ENCODE measurements at regions not wholly inside any gene's neighbourhood (a gene's known extent, or its start where the extent isn't known, plus 50 kb on each side); places are given as distances from the start of the nearest gene placed in this dataset.

DNA sequence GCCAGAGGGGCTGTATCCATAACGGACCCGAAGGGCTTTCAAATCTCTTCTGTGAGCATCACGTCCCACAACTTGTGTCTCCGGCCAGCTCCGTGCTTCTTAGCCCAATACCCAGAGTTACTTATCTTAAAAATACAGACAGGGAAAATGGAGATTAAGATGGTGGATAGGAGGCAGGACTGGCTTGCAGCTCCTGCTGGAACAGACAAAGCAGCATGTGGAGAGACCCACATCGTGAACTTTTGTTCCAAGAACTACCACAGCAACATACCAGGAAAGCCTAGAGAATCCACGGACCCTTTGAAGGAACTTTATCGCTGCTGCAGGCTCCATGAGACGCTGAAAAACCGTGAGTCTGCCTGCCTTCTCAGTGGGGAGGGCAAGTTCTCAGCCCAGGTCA, 113.7 kb downstream of the RNASET2 start:
- no peaks in the 10 kb centered on the region for H3K36me3 ChIP-seq (ENCODE audit: control insufficient read depth in 1 of 2, insufficient read depth in 2 of 2, low read depth in 1 of 2, low read length in 2 of 2)
- no peak overlapping the region for H3K9ac ChIP-seq (ENCODE audit: low read length)
- H3K9me3 ChIP-seq (ENCODE audit: control insufficient read depth, low read length) = no peaks in the 10 kb centered on the region
- DNase-seq = no peak
- H3K14ac ChIP-seq (ENCODE audit: low read length in 2 of 2) = no peak overlapping the region
- no peak overlapping the region for H3K4ac ChIP-seq (ENCODE audit: low read depth in 1 of 2, low read length in 2 of 2)
- H3K18ac ChIP-seq (ENCODE audit: low read depth in 1 of 2, low read length in 2 of 2) = no peak overlapping the region
- H2BK12ac ChIP-seq (ENCODE audit: low read length in 2 of 2) = no peak overlapping the region
- no peak overlapping the region for H3K4me3 ChIP-seq (ENCODE audit: insufficient read depth in 1 of 2, low read depth in 1 of 2, low read length in 2 of 2)
- H3K4me2 ChIP-seq (ENCODE audit: low read length, poor library complexity, severe bottlenecking) = no peak overlapping the region
- H3K27ac ChIP-seq (ENCODE audit: low read length, poor library complexity, severe bottlenecking) = no peak overlapping the region
- no peak overlapping the region for H3K23ac ChIP-seq (ENCODE audit: low read length in 2 of 2)
- H2BK5ac ChIP-seq (ENCODE audit: low read depth, low read length, poor library complexity, severe bottlenecking) = no peak overlapping the region
- no peak overlapping the region for H2AFZ ChIP-seq (ENCODE audit: low read depth, low read length)
- H4K8ac ChIP-seq (ENCODE audit: low read length) = no peak overlapping the region
- H2BK15ac ChIP-seq (ENCODE audit: low read depth, poor library complexity, severe bottlenecking) = no peak overlapping the region
- WGBS = 88% methylated on average over 9 of the region's 10 CpGs
- peaks cover 0 to 5% of the 10 kb centered on the region in 2 experiments for H3K27me3 ChIP-seq (ENCODE audit: control insufficient read depth in 1 of 2, insufficient read depth in 1 of 2, low read length in 2 of 2)
- H3K4me1 ChIP-seq (ENCODE audit: control insufficient read depth, insufficient read depth, low read depth, low read length) = no peaks in the 10 kb centered on the region
- no peak overlapping the region for H2BK120ac ChIP-seq (ENCODE audit: low read depth, low read length)
- H3K79me1 ChIP-seq (replicated peaks; ENCODE audit: low read length, poor library complexity, severe bottlenecking) = no peaks in the 10 kb centered on the region
- H4K91ac ChIP-seq (ENCODE audit: low read length) = no peak overlapping the region
- H2AK5ac ChIP-seq (ENCODE audit: low read length, severe bottlenecking) = no peak overlapping the region

DNA sequence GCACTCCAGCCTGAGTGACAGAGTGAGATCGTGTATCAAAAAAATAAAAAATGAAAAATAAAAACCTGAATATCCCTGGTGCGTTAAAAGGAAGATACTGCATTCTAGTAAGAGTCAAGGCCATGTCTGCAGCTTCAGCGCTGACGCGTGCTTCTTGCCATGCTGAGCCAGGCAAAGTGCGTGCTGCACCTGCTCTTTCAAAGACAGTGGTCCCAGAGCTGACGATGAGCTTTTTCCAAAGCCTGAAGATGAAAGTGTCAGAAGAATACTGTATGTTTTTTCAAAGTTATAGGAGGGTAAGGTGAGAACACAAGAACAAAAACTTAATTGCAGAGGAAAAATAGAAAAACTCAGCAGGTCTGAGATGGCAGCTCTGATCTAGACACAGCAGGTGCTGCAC, 115.1 kb downstream of the RNASET2 start:
- WGBS = 86% methylated on average over 7 of the region's 7 CpGs
- Histone ChIP-seq H3K27me3 (ENCODE audit: control insufficient read depth in 1 of 2, insufficient read depth in 1 of 2, low read length in 2 of 2) (peaks cover 0 to 5% of the 10 kb centered on the region in 2 experiments), H2BK5ac (ENCODE audit: low read depth, low read length, poor library complexity, severe bottlenecking) (no peak overlapping the region), H2BK12ac (ENCODE audit: low read length in 2 of 2) (no peak overlapping the region), H2BK15ac (ENCODE audit: low read depth, poor library complexity, severe bottlenecking) (no peak overlapping the region), H3K18ac (ENCODE audit: low read depth in 1 of 2, low read length in 2 of 2) (no peak overlapping the region), H3K36me3 (ENCODE audit: control insufficient read depth in 1 of 2, insufficient read depth in 2 of 2, low read depth in 1 of 2, low read length in 2 of 2) (no peaks in the 10 kb centered on the region), H3K9me3 (ENCODE audit: control insufficient read depth, low read length) (no peaks in the 10 kb centered on the region), H3K4me3 (ENCODE audit: insufficient read depth in 1 of 2, low read depth in 1 of 2, low read length in 2 of 2) (no peak overlapping the region), H3K23ac (ENCODE audit: low read length in 2 of 2) (no peak overlapping the region), H2AFZ (ENCODE audit: low read depth, low read length) (no peak overlapping the region), H2AK5ac (ENCODE audit: low read length, severe bottlenecking) (no peak overlapping the region), H3K4me2 (ENCODE audit: low read length, poor library complexity, severe bottlenecking) (no peak overlapping the region), H3K27ac (ENCODE audit: low read length, poor library complexity, severe bottlenecking) (no peak overlapping the region), H3K9ac (ENCODE audit: low read length) (no peak overlapping the region), H4K8ac (ENCODE audit: low read length) (no peak overlapping the region), H3K14ac (ENCODE audit: low read length in 2 of 2) (no peak overlapping the region), H4K91ac (ENCODE audit: low read length) (no peak overlapping the region), H3K4me1 (ENCODE audit: control insufficient read depth, insufficient read depth, low read depth, low read length) (no peaks in the 10 kb centered on the region), H3K4ac (ENCODE audit: low read depth in 1 of 2, low read length in 2 of 2) (no peak overlapping the region), H2BK120ac (ENCODE audit: low read depth, low read length) (no peak overlapping the region), H3K79me1 (replicated peaks; ENCODE audit: low read length, poor library complexity, severe bottlenecking) (no peaks in the 10 kb centered on the region)
- no peak for DNase-seq

DNA sequence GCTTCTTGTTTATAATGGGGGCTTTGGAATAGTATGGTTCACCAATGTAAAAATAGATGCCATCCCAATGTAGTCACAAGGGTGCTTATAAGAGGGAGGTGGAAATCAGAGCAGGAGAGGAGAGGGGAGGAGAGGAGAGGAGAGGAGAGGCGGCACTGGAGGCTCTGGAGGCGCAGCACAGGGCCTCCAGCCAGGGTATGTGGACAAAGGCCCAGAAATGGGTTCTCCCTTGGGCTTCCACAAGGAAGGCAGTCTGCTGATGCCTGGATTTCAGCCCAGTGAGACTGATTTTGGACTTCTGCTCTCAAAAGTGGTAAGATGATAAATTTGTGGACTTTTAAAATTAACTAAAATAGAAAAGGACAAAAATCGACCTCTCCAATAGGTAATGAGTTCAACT, 116.8 kb downstream of the RNASET2 start:
- H3K9ac ChIP-seq (ENCODE audit: low read length) = no peak overlapping the region
- H2AFZ ChIP-seq (ENCODE audit: low read depth, low read length) = no peak overlapping the region
- no peak overlapping the region for H3K18ac ChIP-seq (ENCODE audit: low read depth in 1 of 2, low read length in 2 of 2)
- H3K79me1 ChIP-seq (replicated peaks; ENCODE audit: low read length, poor library complexity, severe bottlenecking) = no peaks in the 10 kb centered on the region
- H3K23ac ChIP-seq (ENCODE audit: low read length in 2 of 2) = no peak overlapping the region
- no peak overlapping the region for H3K4me3 ChIP-seq (ENCODE audit: insufficient read depth in 1 of 2, low read depth in 1 of 2, low read length in 2 of 2)
- H2BK15ac ChIP-seq (ENCODE audit: low read depth, poor library complexity, severe bottlenecking) = no peak overlapping the region
- no peak overlapping the region for H4K8ac ChIP-seq (ENCODE audit: low read length)
- no peaks in the 10 kb centered on the region for H3K36me3 ChIP-seq (ENCODE audit: control insufficient read depth in 1 of 2, insufficient read depth in 2 of 2, low read depth in 1 of 2, low read length in 2 of 2)
- H4K91ac ChIP-seq (ENCODE audit: low read length) = no peak overlapping the region
- H2AK5ac ChIP-seq (ENCODE audit: low read length, severe bottlenecking) = no peak overlapping the region
- H2BK12ac ChIP-seq (ENCODE audit: low read length in 2 of 2) = no peak overlapping the region
- H3K9me3 ChIP-seq (ENCODE audit: control insufficient read depth, low read length) = no peaks in the 10 kb centered on the region
- no peak overlapping the region for H3K14ac ChIP-seq (ENCODE audit: low read length in 2 of 2)
- no peak for DNase-seq
- H3K27me3 ChIP-seq (ENCODE audit: control insufficient read depth in 1 of 2, insufficient read depth in 1 of 2, low read length in 2 of 2) = peaks cover 0 to 5% of the 10 kb centered on the region in 2 experiments
- no peaks in the 10 kb centered on the region for H3K4me1 ChIP-seq (ENCODE audit: control insufficient read depth, insufficient read depth, low read depth, low read length)
- no peak overlapping the region for H2BK5ac ChIP-seq (ENCODE audit: low read depth, low read length, poor library complexity, severe bottlenecking)
- WGBS = no CpG with 5 or more reads among the region's 3 CpGs
- no peak overlapping the region for H3K4ac ChIP-seq (ENCODE audit: low read depth in 1 of 2, low read length in 2 of 2)
- H3K27ac ChIP-seq (ENCODE audit: low read length, poor library complexity, severe bottlenecking) = no peak overlapping the region
- H2BK120ac ChIP-seq (ENCODE audit: low read depth, low read length) = no peak overlapping the region
- H3K4me2 ChIP-seq (ENCODE audit: low read length, poor library complexity, severe bottlenecking) = no peak overlapping the region

DNA sequence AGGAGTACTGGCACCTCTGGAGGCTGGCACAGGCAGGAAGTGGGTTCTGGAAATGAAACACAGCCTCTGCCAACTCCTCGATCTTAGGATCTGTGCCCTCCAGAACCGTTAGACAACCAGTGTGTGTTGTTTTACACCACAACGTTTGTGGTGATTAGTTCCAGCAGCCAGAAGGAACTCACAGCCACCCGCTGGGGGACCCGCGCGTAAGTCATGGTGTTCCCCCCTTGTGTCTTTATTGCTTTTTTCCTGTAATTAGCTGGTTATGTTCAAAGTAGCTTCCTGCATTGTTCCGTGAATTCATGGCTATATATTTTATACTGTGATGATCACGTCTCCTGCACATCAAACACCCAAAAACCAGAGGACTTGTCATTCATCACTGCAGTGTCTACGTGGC, 117.4 kb downstream of the RNASET2 start:
- Histone ChIP-seq H3K9ac (ENCODE audit: low read length) (no peak overlapping the region), H3K4me1 (ENCODE audit: control insufficient read depth, insufficient read depth, low read depth, low read length) (no peaks in the 10 kb centered on the region), H3K79me1 (replicated peaks; ENCODE audit: low read length, poor library complexity, severe bottlenecking) (no peaks in the 10 kb centered on the region), H2BK12ac (ENCODE audit: low read length in 2 of 2) (no peak overlapping the region), H2AK5ac (ENCODE audit: low read length, severe bottlenecking) (no peak overlapping the region), H4K8ac (ENCODE audit: low read length) (no peak overlapping the region), H3K36me3 (ENCODE audit: control insufficient read depth in 1 of 2, insufficient read depth in 2 of 2, low read depth in 1 of 2, low read length in 2 of 2) (no peaks in the 10 kb centered on the region), H2BK120ac (ENCODE audit: low read depth, low read length) (no peak overlapping the region), H3K14ac (ENCODE audit: low read length in 2 of 2) (no peak overlapping the region), H3K4ac (ENCODE audit: low read depth in 1 of 2, low read length in 2 of 2) (no peak overlapping the region), H3K23ac (ENCODE audit: low read length in 2 of 2) (no peak overlapping the region), H3K27me3 (ENCODE audit: control insufficient read depth in 1 of 2, insufficient read depth in 1 of 2, low read length in 2 of 2) (peaks cover 0 to 5% of the 10 kb centered on the region in 2 experiments), H4K91ac (ENCODE audit: low read length) (no peak overlapping the region), H3K9me3 (ENCODE audit: control insufficient read depth, low read length) (no peaks in the 10 kb centered on the region), H3K4me2 (ENCODE audit: low read length, poor library complexity, severe bottlenecking) (no peak overlapping the region), H3K18ac (ENCODE audit: low read depth in 1 of 2, low read length in 2 of 2) (no peak overlapping the region), H3K27ac (ENCODE audit: low read length, poor library complexity, severe bottlenecking) (no peak overlapping the region), H3K4me3 (ENCODE audit: insufficient read depth in 1 of 2, low read depth in 1 of 2, low read length in 2 of 2) (peak overlapping the region in 1 of 2 experiments; percentile 33), H2BK5ac (ENCODE audit: low read depth, low read length, poor library complexity, severe bottlenecking) (no peak overlapping the region), H2AFZ (ENCODE audit: low read depth, low read length) (no peak overlapping the region), H2BK15ac (ENCODE audit: low read depth, poor library complexity, severe bottlenecking) (no peak overlapping the region)
- DNase-seq = no peak
- WGBS = 78% methylated on average over 10 of the region's 10 CpGs

Data from mesenchymal stem cell (in vitro differentiated cells and primary cell).